ENCODE measurements at regions not wholly inside any gene's neighbourhood (a gene's known extent, or its start where the extent isn't known, plus 50 kb on each side); places are given as distances from the start of the nearest gene placed in this dataset.
A peak's percentile ranks its signal among the peaks of the same experiment; 100 is the strongest.

DNA sequence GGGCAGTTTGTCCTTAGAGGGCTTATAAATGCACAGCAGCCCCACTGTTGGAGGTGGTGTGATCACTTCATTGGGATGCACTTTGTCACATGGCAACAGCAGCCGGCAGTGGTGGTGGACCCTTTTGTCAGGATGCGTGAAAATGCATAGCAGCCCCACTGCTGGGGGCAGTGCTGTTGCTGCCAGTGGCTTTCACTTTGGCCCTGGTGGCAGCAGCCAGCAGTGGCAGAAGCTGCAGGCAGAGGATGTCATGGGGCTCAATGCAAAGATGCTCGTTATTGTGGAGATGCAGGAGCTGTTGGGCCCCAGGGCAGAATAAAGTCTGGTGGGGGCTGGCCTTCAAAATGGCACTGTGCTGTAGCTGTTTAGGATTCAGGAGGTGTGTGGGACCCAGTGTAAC, 173.0 kb upstream of the DAAM1 start:
- H3K36me3 ChIP-seq (ENCODE audit: control insufficient read depth, insufficient read depth, low read length), result no peaks in the 10 kb centered on the region
- Mint-ChIP-seq H3K36me3 (ENCODE audit: low read depth) (no peaks in the 10 kb centered on the region), H3K27me3 (ENCODE audit: insufficient read depth) (peaks cover 2% of the 10 kb centered on the region), H3K27ac (no peak overlapping the region), H3K9me3 (peaks cover 10% of the 10 kb centered on the region), H3K4me3 (no peak overlapping the region), H3K4me1 (peaks cover 8% of the 10 kb centered on the region)
- H3K27ac ChIP-seq (ENCODE audit: low read depth, low read length), result no peak overlapping the region
- peak; percentile 76 for DNase-seq
- 79% methylated on average over 3 of the region's 3 CpGs; no CpG with 5 or more reads in 1 of the 2 experiments for WGBS, 2 experiments (ENCODE audit: insufficient coverage in 1 of 2, insufficient read length in 1 of 2)
- TF ChIP-seq, protein P1, sequence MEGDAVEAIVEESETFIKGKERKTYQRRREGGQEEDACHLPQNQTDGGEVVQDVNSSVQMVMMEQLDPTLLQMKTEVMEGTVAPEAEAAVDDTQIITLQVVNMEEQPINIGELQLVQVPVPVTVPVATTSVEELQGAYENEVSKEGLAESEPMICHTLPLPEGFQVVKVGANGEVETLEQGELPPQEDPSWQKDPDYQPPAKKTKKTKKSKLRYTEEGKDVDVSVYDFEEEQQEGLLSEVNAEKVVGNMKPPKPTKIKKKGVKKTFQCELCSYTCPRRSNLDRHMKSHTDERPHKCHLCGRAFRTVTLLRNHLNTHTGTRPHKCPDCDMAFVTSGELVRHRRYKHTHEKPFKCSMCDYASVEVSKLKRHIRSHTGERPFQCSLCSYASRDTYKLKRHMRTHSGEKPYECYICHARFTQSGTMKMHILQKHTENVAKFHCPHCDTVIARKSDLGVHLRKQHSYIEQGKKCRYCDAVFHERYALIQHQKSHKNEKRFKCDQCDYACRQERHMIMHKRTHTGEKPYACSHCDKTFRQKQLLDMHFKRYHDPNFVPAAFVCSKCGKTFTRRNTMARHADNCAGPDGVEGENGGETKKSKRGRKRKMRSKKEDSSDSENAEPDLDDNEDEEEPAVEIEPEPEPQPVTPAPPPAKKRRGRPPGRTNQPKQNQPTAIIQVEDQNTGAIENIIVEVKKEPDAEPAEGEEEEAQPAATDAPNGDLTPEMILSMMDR (conservative IDR thresholded peaks at IDR 0.05), result peak; percentile 45
- H3K9ac ChIP-seq (ENCODE audit: extremely low read depth, low read length, poor library complexity, severe bottlenecking), result no peak overlapping the region
- peaks cover 8% of the 10 kb centered on the region for H3K9me3 ChIP-seq (ENCODE audit: control insufficient read depth, low read length)
- H3K27me3 ChIP-seq (ENCODE audit: control insufficient read depth, insufficient read depth, low read length, poor library complexity, severe bottlenecking), result no peaks in the 10 kb centered on the region
- H3K4me1 ChIP-seq (ENCODE audit: control insufficient read depth, insufficient read depth, low read length), result peaks cover 13% of the 10 kb centered on the region
- no peak overlapping the region for H3K4me3 ChIP-seq (ENCODE audit: low read length)

DNA sequence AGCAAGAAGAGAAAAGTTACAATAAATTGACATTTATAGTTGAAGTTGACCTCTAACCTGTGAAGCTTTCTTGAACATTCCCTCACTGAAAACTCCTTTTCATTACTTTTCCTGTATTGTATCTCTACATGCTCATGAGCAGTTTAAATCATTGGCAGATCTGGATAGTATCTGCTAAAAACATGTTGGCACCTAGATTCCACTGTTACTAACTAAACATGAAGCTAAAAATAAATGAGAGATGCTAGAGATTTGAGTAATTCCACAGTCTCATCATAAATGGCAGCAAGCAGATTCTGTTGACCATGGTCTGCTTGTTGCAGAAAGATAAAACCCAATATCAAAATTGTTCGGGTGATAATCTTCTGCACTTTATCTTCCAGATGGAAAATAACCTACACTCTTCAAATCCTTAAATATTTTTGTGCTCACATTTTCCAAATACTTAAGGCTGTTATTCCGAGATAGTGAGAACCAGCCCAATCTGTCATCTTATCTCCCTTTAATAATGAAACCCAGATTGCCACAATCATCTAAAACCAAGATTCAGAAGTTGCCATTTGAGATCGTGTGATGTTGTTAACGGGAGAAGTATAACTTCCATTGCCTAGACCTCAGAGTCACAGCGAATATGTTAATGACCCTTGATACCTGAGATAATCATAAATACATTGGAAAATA, 171.0 kb upstream of the DAAM1 start:
- H3K9ac ChIP-seq (ENCODE audit: extremely low read depth, low read length, poor library complexity, severe bottlenecking), result no peak overlapping the region
- H3K4me1 ChIP-seq (ENCODE audit: control insufficient read depth, insufficient read depth, low read length), result peaks cover 13% of the 10 kb centered on the region
- no peak overlapping the region for H3K27ac Mint-ChIP-seq
- WGBS, 2 experiments (ENCODE audit: insufficient coverage in 1 of 2, insufficient read length in 1 of 2), result 74 to 92% methylated on average over 2 to 4 of the region's 5 CpGs
- H3K4me1 Mint-ChIP-seq, result peaks cover 8% of the 10 kb centered on the region
- TF ChIP-seq, protein P1 (conservative IDR thresholded peaks at IDR 0.05), result no peak
- no peaks in the 10 kb centered on the region for H3K36me3 Mint-ChIP-seq (ENCODE audit: low read depth)
- no peak overlapping the region for H3K4me3 Mint-ChIP-seq
- peaks cover 7% of the 10 kb centered on the region for H3K9me3 Mint-ChIP-seq
- H3K27me3 ChIP-seq (ENCODE audit: control insufficient read depth, insufficient read depth, low read length, poor library complexity, severe bottlenecking), result no peaks in the 10 kb centered on the region
- H3K9me3 ChIP-seq (ENCODE audit: control insufficient read depth, low read length), result peaks cover 5% of the 10 kb centered on the region
- no peak overlapping the region for H3K27ac ChIP-seq (ENCODE audit: low read depth, low read length)
- peaks cover 2% of the 10 kb centered on the region for H3K27me3 Mint-ChIP-seq (ENCODE audit: insufficient read depth)
- no peaks in the 10 kb centered on the region for H3K36me3 ChIP-seq (ENCODE audit: control insufficient read depth, insufficient read depth, low read length)
- no peak overlapping the region for H3K4me3 ChIP-seq (ENCODE audit: low read length)
- no peak for DNase-seq

DNA sequence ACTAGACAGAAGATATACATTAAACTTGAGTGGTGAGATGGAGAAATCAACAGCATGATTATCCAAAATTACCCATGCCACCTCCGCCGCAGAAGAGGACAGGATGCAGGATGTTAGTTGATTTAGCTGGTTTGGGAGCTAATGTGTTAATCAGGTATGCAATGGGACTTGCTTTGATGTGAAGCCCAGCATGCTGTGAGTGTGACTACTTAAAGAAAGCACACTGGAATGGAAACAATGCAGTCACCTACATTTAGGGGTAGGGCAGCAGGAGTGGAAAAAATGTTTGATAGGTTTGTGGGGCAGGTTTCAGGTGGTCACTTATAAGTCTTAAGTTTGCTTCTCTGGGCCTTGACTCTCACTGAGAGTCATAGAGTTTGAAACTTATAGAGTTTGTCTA, 170.0 kb upstream of the DAAM1 start:
- no peak overlapping the region for H3K27ac ChIP-seq (ENCODE audit: low read depth, low read length)
- H3K9me3 ChIP-seq (ENCODE audit: control insufficient read depth, low read length), result no peaks in the 10 kb centered on the region
- Mint-ChIP-seq H3K36me3 (ENCODE audit: low read depth) (no peaks in the 10 kb centered on the region), H3K4me1 (peaks cover 8% of the 10 kb centered on the region), H3K27ac (no peak overlapping the region), H3K9me3 (no peaks in the 10 kb centered on the region), H3K27me3 (ENCODE audit: insufficient read depth) (no peaks in the 10 kb centered on the region), H3K4me3 (no peak overlapping the region)
- peak; percentile 81 for DNase-seq
- H3K4me1 ChIP-seq (ENCODE audit: control insufficient read depth, insufficient read depth, low read length), result peaks cover 13% of the 10 kb centered on the region
- WGBS, 2 experiments (ENCODE audit: insufficient coverage in 1 of 2, insufficient read length in 1 of 2), result 33 to 90% methylated on average over 2 of the region's 2 CpGs
- H3K4me3 ChIP-seq (ENCODE audit: low read length), result peak overlapping the region; percentile 21
- H3K36me3 ChIP-seq (ENCODE audit: control insufficient read depth, insufficient read depth, low read length), result no peaks in the 10 kb centered on the region
- TF ChIP-seq, protein P1 (conservative IDR thresholded peaks at IDR 0.05), result no peak
- no peaks in the 10 kb centered on the region for H3K27me3 ChIP-seq (ENCODE audit: control insufficient read depth, insufficient read depth, low read length, poor library complexity, severe bottlenecking)
- H3K9ac ChIP-seq (ENCODE audit: extremely low read depth, low read length, poor library complexity, severe bottlenecking), result no peak overlapping the region

Measured in endodermal cell (in vitro differentiated cells).